ENCODE measurements at regions not wholly inside any gene's neighbourhood (a gene's known extent, or its start where the extent isn't known, plus 50 kb on each side); places are given as distances from the start of the nearest gene placed in this dataset.

DNA sequence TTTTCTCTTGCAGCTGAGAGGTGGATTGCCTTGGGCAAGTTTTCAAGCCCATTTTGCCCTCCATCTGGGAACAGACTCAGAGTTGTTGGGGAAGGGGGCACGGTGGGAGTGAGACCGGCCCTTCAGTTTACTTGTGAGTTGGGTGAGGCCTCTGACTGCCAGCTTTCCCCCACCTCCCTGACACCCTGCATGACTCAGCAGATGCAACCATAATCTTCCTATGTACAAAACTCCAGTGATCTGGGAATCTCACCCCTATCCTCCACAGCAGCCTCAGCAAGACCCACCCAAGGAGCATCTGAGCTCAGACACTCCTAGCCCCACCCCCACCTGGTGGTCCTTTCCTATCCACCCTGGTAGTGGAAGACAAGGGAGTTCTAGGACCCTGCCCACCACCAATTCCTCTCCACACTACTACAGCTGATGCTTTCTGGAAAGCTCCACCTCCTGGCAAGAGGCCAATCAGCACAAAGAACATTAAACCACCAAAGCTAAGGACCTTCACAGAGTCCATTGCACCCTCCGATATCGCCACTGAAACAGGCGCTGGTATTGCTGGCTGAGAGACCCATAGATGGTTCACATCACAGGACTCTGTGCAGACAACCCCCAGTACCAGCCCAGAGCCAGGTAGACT is 99.4 kb upstream of the STK26 start:
- ATAC-seq, result no peak
- TF ChIP-seq ISL1 (CRISPR knock-in tag; IDR thresholded peaks at IDR 0.05) (no peak), TCF4 (CRISPR knock-in tag; IDR thresholded peaks at IDR 0.05; ENCODE audit: borderline replicate concordance) (no peak), ESRRG (CRISPR knock-in tag; IDR thresholded peaks at IDR 0.05) (no peak), BACH2 (CRISPR knock-in tag; IDR thresholded peaks at IDR 0.05; ENCODE audit: borderline replicate concordance) (no peak), ZFP30 (CRISPR knock-in tag; IDR thresholded peaks at IDR 0.05) (no peak), ZNF70 (CRISPR knock-in tag; IDR thresholded peaks at IDR 0.05) (no peak), CSDC2 (CRISPR knock-in tag; IDR thresholded peaks at IDR 0.05) (no peak), ZNF565 (CRISPR knock-in tag; conservative IDR thresholded peaks at IDR 0.05; ENCODE audit: low read depth) (no peak)
- TF ChIP-seq, protein P1, sequence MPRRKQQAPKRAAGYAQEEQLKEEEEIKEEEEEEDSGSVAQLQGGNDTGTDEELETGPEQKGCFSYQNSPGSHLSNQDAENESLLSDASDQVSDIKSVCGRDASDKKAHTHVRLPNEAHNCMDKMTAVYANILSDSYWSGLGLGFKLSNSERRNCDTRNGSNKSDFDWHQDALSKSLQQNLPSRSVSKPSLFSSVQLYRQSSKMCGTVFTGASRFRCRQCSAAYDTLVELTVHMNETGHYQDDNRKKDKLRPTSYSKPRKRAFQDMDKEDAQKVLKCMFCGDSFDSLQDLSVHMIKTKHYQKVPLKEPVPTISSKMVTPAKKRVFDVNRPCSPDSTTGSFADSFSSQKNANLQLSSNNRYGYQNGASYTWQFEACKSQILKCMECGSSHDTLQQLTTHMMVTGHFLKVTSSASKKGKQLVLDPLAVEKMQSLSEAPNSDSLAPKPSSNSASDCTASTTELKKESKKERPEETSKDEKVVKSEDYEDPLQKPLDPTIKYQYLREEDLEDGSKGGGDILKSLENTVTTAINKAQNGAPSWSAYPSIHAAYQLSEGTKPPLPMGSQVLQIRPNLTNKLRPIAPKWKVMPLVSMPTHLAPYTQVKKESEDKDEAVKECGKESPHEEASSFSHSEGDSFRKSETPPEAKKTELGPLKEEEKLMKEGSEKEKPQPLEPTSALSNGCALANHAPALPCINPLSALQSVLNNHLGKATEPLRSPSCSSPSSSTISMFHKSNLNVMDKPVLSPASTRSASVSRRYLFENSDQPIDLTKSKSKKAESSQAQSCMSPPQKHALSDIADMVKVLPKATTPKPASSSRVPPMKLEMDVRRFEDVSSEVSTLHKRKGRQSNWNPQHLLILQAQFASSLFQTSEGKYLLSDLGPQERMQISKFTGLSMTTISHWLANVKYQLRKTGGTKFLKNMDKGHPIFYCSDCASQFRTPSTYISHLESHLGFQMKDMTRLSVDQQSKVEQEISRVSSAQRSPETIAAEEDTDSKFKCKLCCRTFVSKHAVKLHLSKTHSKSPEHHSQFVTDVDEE (CRISPR knock-in tag; IDR thresholded peaks at IDR 0.05), result no peak
- TF ChIP-seq, protein P2, sequence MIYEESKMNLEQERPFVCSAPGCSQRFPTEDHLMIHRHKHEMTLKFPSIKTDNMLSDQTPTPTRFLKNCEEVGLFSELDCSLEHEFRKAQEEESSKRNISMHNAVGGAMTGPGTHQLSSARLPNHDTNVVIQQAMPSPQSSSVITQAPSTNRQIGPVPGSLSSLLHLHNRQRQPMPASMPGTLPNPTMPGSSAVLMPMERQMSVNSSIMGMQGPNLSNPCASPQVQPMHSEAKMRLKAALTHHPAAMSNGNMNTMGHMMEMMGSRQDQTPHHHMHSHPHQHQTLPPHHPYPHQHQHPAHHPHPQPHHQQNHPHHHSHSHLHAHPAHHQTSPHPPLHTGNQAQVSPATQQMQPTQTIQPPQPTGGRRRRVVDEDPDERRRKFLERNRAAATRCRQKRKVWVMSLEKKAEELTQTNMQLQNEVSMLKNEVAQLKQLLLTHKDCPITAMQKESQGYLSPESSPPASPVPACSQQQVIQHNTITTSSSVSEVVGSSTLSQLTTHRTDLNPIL (CRISPR knock-in tag; IDR thresholded peaks at IDR 0.05; ENCODE audit: low read depth), result no peak

DNA sequence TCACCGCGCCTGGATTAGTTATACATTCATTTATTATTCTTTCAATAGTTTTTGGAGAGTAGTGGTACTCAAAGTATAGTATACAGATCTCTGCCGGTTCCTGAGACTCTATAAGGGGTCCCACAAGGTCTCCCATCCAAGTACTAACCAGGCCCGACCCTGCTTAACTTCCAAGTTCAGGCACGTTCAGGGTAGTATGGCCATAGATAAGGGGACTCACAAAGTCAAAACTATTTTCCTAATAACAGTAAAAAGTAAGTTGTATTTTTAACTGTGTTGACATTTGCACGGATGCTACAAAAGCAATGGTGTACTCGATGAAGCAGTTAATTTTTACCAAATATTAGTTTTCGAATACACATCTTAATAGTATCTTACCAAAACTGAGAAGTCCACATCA is 84.4 kb upstream of the STK26 start:
- no peak for ATAC-seq
- TF ChIP-seq, protein P3, sequence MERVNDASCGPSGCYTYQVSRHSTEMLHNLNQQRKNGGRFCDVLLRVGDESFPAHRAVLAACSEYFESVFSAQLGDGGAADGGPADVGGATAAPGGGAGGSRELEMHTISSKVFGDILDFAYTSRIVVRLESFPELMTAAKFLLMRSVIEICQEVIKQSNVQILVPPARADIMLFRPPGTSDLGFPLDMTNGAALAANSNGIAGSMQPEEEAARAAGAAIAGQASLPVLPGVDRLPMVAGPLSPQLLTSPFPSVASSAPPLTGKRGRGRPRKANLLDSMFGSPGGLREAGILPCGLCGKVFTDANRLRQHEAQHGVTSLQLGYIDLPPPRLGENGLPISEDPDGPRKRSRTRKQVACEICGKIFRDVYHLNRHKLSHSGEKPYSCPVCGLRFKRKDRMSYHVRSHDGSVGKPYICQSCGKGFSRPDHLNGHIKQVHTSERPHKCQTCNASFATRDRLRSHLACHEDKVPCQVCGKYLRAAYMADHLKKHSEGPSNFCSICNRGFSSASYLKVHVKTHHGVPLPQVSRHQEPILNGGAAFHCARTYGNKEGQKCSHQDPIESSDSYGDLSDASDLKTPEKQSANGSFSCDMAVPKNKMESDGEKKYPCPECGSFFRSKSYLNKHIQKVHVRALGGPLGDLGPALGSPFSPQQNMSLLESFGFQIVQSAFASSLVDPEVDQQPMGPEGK (CRISPR knock-in tag; IDR thresholded peaks at IDR 0.05; ENCODE audit: borderline replicate concordance), result no peak
- TF ChIP-seq, protein P1 (CRISPR knock-in tag; IDR thresholded peaks at IDR 0.05), result no peak
- TF ChIP-seq TCF4 (CRISPR knock-in tag; IDR thresholded peaks at IDR 0.05; ENCODE audit: borderline replicate concordance), result no peak

DNA sequence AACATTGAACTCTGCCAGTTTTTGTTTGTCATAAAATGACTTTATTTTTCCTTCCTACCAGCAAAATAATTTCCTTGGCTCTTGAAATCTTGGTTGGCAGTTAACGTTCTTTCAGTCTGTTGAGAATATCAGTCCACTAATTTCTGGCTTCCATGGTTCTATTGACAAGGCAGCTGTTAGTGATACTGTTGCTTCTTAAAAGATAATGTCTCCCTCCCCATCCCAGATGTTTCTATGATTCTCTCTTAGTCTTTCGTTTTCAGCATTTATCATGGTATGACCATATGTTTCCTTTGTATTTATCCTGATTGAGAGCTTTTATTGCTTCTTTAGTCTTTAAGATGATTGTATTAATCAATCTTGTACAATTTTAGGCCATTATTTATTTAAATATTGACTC is 81.1 kb upstream of the STK26 start:
- TF ChIP-seq RARB (CRISPR knock-in tag; IDR thresholded peaks at IDR 0.05) (no peak), ZNF565 (CRISPR knock-in tag; conservative IDR thresholded peaks at IDR 0.05; ENCODE audit: low read depth) (no peak), ESRRG (CRISPR knock-in tag; IDR thresholded peaks at IDR 0.05) (no peak), OSR1 (CRISPR knock-in tag; IDR thresholded peaks at IDR 0.05) (no peak)
- TF ChIP-seq, protein P2 (CRISPR knock-in tag; IDR thresholded peaks at IDR 0.05; ENCODE audit: low read depth), result no peak
- TF ChIP-seq, protein P1 (CRISPR knock-in tag; IDR thresholded peaks at IDR 0.05), result no peak
- no peak for ATAC-seq

Measured in SK-N-SH treated with all-trans-retinoic acid at 6 μM for 48 hours (cell line).